Loucy (cell line): ENCODE measurements at regions not wholly inside any gene's neighbourhood (a gene's known extent, or its start where the extent isn't known, plus 50 kb on each side); places are given as distances from the start of the nearest gene placed in this dataset.

Experiments used
- H2AFZ ChIP-seq: fragments of 200-600 bp; sonication (generic); 2 replicates; pipeline ENCODE4 v1.6.0; 2016; ENCODE audit warnings: antibody characterized with exemption, mild to moderate bottlenecking, low read length, moderate library complexity
- H3F3A ChIP-seq: fragments of 200-600 bp; 2 replicates; pipeline ENCODE4 v1.6.0; 2016; ENCODE audit warnings: antibody characterized with exemption, low read depth, mild to moderate bottlenecking
- H3K27me3 ChIP-seq: fragments of 200-600 bp; sonication (generic); 2 replicates; pipeline ENCODE4 v1.6.1; 2014; ENCODE audit warnings: low read length, mild to moderate bottlenecking; ENCODE audit not compliant: insufficient read depth, poor library complexity, severe bottlenecking
- H3K36me3 ChIP-seq: fragments of 200-600 bp; sonication (generic); 2 replicates; pipeline ENCODE4 v1.6.1; 2016; ENCODE audit warnings: low read length; ENCODE audit not compliant: insufficient read depth
- H3K4me1 ChIP-seq: fragments of 200-600 bp; sonication (generic); 2 replicates; pipeline ENCODE4 v1.5.1; 2014; ENCODE audit warnings: low read length, mild to moderate bottlenecking; ENCODE audit not compliant: insufficient read depth, poor library complexity, severe bottlenecking
- H3K4me2 ChIP-seq: fragments of 200-600 bp; sonication (generic); 2 replicates; pipeline ENCODE4 v1.6.0; 2014; ENCODE audit warnings: antibody characterized with exemption, low read length, low read depth, mild to moderate bottlenecking; ENCODE audit not compliant: poor library complexity, severe bottlenecking
- H3K4me3 ChIP-seq: fragments of 200-600 bp; sonication (generic); 2 replicates; pipeline ENCODE4 v1.5.1; 2014; ENCODE audit warnings: low read length, mild to moderate bottlenecking, mixed read lengths; ENCODE audit not compliant: poor library complexity, severe bottlenecking
- H3K79me2 ChIP-seq: fragments of 200-600 bp; sonication (generic); 2 replicates; pipeline ENCODE4 v1.6.1; 2014; ENCODE audit warnings: low read length; ENCODE audit not compliant: insufficient read depth
- H3K9ac ChIP-seq: fragments of 200-600 bp; sonication (generic); 2 replicates; pipeline ENCODE4 v1.6.0; 2014; ENCODE audit warnings: mild to moderate bottlenecking, low read depth, low read length, moderate library complexity; ENCODE audit not compliant: poor library complexity, severe bottlenecking
- H3K9me2 ChIP-seq: fragments of 200-600 bp; sonication (generic); replicated peaks from 2 replicates; pipeline ENCODE4 v1.6.1; 2016; ENCODE audit warnings: low read depth, low read length, mixed read lengths
- H3K9me3 ChIP-seq: fragments of 200-600 bp; sonication (generic); 2 replicates; pipeline ENCODE4 v1.6.1; 2014; ENCODE audit warnings: mild to moderate bottlenecking, antibody characterized with exemption, low read length, low read depth; ENCODE audit not compliant: insufficient read depth
- H4K20me1 ChIP-seq: fragments of 200-600 bp; sonication (generic); 2 replicates; pipeline ENCODE4 v1.6.0; 2014; ENCODE audit warnings: antibody characterized with exemption, low read length, mild to moderate bottlenecking; ENCODE audit not compliant: insufficient read depth, poor library complexity, severe bottlenecking
- CTCF ChIP-seq: fragments of 200-600 bp; sonication (generic); conservative IDR thresholded peaks from 2 replicates; pipeline ENCODE4 v1.5.1; 2014; ENCODE audit warnings: mild to moderate bottlenecking, antibody characterized with exemption, low read length
- EZH2phosphoT487 ChIP-seq: fragments of 200-600 bp; IDR thresholded peaks from 2 replicates; pipeline ENCODE4 v1.6.1; 2018; ENCODE audit warnings: antibody characterized with exemption, mild to moderate bottlenecking, moderate library complexity, borderline replicate concordance

DNA sequence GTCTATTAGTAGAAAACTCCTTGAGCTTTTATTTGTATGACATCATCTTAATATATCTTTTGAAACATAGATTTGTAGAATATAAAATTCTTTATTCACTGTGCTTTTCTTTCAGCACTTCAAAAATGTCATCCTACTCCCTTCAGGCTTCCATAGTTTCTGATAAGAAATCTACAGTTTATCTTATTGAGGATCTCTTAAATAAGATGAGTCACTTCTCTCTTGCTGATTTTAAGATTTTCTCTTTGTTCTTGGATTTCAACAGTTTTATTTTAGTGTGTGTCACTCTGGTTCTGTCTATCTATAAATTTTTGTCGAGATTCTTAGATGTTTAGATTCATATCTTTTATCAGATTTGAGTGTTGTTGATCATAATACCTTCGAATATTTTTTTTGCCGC, 566.1 kb upstream of the CHORDC1 start:
- Histone ChIP-seq H3K4me3 (no peak overlapping the region), H3K4me1 (no peaks in the 10 kb centered on the region), H3K9ac (no peak overlapping the region), H3K4me2 (no peak overlapping the region), H3K9me2 (no peaks in the 10 kb centered on the region), H4K20me1 (no peaks in the 10 kb centered on the region), H3K36me3 (no peaks in the 10 kb centered on the region), H3F3A (no peaks in the 10 kb centered on the region), H3K79me2 (no peaks in the 10 kb centered on the region), H3K27me3 (no peaks in the 10 kb centered on the region), H3K9me3 (no peaks in the 10 kb centered on the region), H2AFZ (no peak overlapping the region)
- TF ChIP-seq CTCF (no peak), EZH2phosphoT487 (no peak)

DNA sequence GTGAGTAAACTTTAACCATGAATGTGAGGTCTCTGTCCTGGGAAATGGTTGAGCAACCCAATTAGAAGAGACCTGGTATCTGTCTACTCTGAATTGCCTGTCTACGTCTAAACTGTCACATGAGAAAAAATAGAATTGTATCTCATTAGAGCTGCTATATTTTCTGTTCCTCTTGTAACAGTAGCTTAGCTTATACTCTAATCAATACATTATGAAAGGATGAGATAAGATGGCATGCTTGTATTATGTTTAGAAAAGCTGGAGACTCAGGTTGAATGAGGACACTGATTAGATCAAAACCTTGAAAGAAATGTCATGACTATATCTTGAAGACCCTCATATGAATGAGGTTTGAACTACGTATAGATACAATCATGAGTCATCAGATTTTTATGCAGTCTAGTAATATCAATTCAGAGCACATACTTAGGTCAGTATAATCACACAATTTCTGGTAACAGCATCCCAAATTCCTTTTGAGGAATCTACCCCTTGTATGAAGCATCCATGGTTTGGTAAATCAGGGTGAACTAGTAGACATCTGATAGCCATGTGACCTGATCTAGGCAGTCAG, 561.5 kb upstream of the CHORDC1 start:
- Histone ChIP-seq H3K36me3 (no peaks in the 10 kb centered on the region), H2AFZ (no peak overlapping the region), H3K9me2 (no peaks in the 10 kb centered on the region), H4K20me1 (no peaks in the 10 kb centered on the region), H3K4me3 (no peak overlapping the region), H3K9me3 (no peaks in the 10 kb centered on the region), H3K4me1 (no peaks in the 10 kb centered on the region), H3K9ac (no peak overlapping the region), H3K27me3 (no peaks in the 10 kb centered on the region), H3K4me2 (no peak overlapping the region), H3F3A (no peaks in the 10 kb centered on the region), H3K79me2 (no peaks in the 10 kb centered on the region)
- no peak for TF ChIP-seq CTCF
- no peak for TF ChIP-seq EZH2phosphoT487

DNA sequence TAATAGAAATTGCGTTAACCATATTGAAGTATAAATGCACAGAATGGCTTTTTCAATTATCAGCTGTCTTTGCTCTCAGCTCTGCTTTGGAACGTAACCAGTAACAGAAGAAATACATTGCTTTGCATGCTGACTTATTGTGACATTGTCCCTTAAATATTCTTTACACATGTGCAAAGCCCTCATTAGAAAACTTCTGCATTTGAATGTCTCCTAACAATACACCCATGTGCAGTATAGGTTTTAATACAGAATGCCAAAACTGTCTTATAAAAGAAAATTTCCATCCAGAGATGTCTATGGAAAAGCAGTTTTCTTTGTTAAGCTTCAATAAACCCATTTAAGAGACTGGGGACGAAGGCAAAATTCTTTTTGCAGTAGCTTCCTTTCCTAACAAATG, 560.3 kb upstream of the CHORDC1 start:
- TF ChIP-seq CTCF, result no peak
- no peak for TF ChIP-seq EZH2phosphoT487
- no peak overlapping the region for H3K4me3 ChIP-seq

More for the DNA sequence above, 560.3 kb upstream of the CHORDC1 start:
- no peaks in the 10 kb centered on the region for H3K79me2 ChIP-seq
- no peaks in the 10 kb centered on the region for H3K36me3 ChIP-seq
- H3F3A ChIP-seq, result no peaks in the 10 kb centered on the region
- no peaks in the 10 kb centered on the region for H3K9me3 ChIP-seq
- H2AFZ ChIP-seq, result no peak overlapping the region
- no peaks in the 10 kb centered on the region for H3K4me1 ChIP-seq
- H3K9ac ChIP-seq, result no peak overlapping the region
- H4K20me1 ChIP-seq, result no peaks in the 10 kb centered on the region
- no peaks in the 10 kb centered on the region for H3K9me2 ChIP-seq
- no peaks in the 10 kb centered on the region for H3K27me3 ChIP-seq
- H3K4me2 ChIP-seq, result no peak overlapping the region
